GM19395 (cell line): ENCODE measurements at regions not wholly inside any gene's neighbourhood (a gene's known extent, or its start where the extent isn't known, plus 50 kb on each side); places are given as distances from the start of the nearest gene placed in this dataset.
"Not testable (repeated sequence)": the region's sequence is repeated elsewhere in the genome, so short reads cannot be mapped to it uniquely, and the experiment has no call there.

Experiments used
- ATAC-seq: cut with Tn5 transposase; IDR thresholded peaks from one replicate; pipeline ENCODE4 v1.9.1; 2021; ENCODE audit warnings: mild to moderate bottlenecking, moderate library complexity; ENCODE audit not compliant: unreplicated experiment

DNA sequence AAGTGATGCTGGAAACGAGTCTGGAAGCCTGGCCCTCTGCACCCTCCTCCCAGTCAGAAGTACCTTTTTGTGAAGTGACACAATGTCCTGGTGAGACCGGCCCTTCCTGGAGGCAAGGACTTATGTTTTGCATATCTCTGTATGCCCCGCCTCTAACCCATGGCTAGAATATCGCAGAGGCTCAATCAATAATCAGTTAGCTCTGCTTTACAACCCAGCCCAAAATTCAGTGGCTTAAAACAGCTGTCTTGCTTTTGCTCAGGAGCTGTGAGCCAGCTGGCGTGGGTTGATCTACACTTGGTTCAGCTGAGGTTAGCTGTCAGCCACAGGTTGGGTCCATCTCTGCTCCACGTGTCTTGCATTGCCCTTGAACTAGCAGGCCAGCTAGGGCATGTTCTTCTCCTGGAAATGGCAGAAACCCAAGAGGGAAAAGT, 98.8 kb upstream of the METTL14 start:
- no peak for ATAC-seq

DNA sequence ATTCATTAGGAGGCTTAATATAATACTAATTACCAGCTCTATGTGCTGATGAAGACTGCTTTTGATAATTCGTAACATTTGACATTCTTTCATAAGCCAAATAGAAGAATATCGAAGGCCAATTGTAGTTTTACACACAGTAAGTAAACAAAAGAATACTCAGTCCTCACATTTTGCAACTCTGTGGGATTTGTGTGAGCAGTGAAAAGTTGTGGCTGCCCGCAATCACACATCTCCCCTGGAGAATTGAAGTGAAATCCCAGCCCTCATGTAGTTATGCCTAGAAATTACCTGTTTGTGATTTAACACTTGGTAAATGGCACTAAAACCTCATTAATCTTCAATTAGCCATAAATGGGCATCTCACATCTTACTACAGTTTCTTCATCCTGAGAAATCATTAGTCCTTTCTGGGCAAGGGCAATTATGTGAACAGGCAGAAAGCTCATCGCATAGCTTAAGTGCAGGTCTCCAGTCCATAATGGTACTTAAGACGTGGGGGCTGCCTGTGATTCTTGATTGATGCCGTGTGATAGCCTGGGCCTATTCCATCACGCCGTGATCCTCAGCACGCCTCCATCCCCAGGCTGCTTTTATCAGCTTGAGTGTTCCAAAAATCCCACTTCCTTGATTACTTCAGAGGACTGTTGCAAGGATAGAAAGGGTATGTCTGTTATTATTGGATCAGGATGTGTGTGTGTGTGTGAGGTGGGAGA, 97.9 kb upstream of the METTL14 start:
- ATAC-seq = no peak

DNA sequence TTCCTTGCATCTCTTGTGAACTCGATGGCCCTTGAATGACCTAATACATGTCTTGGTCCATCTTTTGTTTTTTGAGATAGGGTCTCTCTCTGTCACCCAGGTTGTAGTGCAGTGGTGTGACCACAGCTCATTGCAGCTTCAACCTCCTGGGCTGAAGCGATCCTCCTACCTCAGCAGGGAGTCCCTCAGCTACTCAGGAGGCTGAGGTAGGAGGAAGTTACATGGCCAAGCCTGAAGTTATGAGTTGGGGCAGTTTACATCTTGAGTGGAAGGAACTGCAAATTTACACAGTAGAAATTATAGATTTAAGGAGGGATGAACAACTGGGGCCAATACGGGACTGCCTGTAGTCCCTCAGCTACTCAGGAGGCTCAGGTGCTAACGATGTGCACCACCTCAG, 97.2 kb upstream of the METTL14 start:
- ATAC-seq = no peak

DNA sequence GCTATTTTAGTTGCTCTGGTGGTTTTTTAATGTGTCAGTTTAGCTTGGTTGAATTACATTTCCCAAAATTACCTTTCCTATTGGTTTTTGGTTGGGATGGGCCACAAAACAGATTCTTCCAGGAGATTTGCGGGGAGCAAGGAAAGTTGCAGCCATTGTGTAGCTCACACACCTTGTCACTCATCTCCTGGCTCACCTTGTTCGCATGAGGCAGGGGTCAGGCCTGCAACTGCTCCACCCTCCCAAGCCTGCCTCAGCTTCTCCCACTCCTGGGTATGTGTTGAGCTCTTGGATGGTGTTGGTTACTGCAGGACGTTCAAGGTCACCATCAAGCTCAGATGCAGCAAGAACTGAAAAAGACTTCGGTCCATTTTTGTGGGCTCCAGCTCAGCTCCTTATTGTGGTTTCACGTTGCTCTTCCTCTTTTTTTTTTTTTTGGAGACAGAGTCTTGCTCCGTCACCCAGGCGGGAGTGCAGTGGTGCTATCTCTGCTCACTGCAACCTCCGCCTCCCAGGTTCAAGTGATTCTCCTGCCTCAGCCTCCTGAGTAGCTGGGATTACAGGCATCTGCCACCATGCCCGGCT, 95.6 kb upstream of the METTL14 start:
- no peak for ATAC-seq

DNA sequence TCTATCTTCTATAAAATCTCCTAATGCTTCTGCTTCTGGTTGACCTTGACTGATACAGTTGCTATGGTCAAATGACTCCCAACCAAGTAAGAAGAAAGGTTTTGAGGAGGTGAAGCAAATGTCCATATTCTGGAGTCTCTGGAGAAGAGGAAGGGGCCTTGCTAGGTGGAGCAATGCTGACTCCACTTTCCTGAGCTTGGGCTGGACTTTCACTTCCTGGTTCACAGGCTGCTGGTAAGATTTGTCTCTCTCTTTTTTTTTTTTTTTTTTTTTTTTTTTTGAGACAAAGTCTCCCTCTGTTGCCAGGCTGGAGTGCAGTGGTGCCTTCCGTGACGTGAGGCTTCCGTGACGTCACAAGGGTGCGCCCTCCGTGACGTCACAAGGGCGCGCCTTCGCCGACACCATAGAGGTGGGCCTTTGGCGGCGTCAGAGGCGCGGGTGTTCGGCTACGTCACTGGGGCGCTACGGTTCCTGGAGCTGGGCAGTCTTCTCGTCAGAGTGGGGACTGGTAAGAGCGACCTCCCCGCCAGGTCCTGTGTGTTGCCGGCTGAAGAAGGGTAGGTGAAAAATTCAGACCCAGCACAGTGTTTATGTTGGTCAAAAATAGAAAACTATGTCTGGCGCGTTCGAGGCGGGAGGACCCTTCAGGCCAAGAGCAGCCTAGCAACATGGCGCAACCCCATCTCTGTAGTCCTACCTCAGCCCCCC, 93.7 kb upstream of the METTL14 start:
- peak; percentile 99 for ATAC-seq

DNA sequence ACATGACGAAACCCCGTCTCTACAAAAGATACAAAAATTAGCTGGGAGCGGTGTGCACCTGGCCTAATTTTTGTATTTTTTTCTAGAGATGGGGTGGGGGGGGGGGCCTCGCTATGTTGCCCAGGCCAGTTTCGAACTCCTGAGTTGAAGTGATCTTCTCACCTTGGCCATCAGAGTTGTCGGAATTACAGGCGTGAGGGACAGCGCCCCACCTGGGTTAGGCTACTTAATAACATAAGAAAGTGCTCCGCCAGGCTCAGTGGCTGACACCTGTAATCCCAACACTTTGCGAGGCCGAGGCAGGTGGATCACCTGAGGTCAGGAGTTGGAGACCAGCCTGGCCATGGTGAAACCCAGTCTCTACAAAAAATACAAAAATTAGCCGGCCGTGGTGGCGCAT, 92.9 kb upstream of the METTL14 start:
- ATAC-seq = not testable (repeated sequence)

DNA sequence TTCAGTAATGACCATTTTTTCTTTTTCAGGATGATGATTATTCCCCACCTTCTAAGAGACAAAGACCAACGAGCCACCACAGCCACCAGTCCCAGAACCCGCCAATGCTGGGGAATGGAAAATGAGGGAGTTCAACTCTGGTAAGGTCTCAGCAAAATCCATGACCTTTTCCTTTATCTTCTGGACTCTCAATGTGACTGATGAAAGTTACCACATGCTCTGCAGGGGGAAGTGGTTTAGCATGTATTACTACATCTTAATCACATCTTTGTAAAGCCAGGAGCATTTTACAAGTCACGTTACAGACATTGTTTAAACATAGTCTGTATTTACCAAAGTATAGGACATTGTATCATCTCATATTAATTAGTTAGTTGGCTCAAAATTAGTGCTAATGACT, 89.3 kb upstream of the METTL14 start:
- ATAC-seq = not testable (repeated sequence)

DNA sequence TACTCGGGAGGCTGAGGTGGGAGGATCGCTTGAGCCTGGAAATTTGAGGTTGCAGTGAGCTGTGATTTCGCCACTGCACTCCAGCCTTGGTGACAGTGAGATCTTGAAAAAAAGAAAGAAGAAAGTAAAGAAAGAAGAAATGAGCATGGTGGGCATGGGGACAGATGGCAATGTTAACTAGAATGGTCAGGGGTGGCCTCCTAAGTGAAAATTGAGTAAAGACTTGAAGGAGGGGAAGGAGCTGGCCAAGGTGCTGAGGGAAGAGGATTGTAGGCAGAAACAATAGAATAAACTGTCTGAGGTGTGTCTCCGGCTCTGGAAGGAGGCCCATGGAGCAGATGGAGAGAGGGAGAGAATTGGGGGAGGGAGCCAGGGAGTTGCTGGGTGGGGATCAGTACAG, 60.1 kb upstream of the METTL14 start:
- ATAC-seq = not testable (repeated sequence)

DNA sequence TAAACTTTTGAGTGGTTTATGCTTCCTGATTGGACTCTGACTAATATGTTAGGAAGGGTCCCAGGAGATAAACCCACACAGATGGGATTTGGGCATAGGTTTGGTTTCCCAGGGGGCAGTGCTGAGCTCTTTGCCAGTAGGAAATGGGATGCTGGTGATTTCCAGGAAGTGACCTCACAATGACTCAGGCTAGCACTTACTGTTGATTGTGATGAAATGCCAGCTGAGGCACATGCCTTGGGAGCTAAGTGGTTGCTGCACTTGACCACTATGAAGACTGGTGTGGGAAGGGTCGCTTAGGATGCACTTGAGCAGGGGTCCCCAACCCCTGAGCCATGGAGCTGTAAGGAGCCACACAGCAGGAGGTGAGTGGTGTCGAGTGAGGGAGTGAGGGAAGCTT, 55.5 kb upstream of the METTL14 start:
- ATAC-seq = not testable (repeated sequence)

DNA sequence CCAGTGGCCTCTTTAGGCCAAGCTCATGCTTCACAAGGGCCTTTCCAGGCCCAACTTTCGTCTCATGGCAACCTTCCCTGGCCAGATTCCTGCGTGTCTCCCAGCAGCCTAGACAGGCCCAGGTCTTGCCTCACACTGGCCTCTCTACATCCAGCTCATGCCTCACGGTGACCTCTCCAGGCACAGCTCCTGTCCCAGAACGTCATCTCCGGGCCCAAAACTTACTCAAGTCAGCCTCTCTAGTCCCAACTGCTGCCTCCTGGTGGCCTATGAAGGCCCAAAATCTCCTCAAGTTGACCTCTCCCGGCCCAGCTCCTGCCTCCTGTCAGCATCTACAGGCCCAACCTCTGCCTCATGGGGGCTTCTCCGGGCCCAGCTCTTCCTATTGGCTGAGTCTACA, 54.3 kb upstream of the METTL14 start:
- not testable (repeated sequence) for ATAC-seq

DNA sequence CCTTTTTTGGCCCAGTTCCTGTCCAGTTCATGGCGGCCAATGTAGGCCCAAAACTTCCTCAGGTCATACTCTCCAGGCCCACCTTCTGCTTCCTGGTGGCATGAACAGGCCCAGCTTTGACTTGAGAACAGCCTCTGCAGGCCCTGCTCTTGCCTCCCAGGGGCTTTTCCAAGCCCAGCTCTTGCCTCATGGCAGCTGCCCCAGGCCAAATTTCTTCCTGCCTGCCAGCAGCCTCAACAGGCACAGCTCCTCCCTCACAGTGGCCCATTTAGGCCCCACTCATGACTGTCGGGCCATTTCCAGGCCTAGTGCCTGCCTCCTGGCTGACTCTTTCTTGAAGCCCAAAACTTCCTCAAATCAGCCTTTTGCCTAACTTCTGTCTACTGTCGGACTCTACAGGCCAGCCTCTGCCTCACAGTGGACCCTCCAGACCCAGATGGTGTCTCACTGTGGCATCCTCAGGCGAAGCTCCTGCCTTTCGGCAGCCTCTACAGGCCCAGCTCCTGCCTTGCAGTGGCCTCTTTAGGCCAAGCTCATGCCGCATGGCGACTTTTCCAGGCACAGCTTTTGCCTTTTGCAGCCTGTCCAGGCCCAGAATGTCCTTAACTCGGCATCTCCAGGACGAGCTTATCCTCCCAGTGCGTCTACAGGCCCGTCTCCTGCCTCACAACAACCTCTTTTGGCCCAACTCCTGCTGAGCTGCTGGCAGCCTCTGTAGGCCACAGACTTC, 53.7 kb upstream of the METTL14 start:
- ATAC-seq = not testable (repeated sequence)

DNA sequence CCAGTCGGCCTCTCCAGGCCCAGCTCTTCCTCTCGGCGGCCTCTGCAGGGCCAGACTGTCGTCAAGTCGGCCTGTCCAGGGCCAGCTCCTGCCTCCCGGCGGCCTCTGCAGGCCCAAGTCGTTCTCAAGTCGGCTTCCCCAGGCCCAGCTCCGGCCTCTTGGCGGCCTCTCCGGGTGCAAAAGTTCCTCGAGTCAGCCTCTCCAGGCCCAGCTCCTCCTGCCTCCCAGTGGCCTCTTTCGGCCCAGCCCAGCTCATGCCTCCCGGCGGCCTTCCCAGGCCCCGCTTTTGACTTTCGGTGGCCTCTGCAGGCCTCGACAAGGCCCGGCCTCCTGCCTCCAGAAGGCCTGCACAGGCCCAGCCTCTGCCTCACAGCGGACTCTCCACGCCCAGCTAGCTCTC, 51.7 kb upstream of the METTL14 start:
- ATAC-seq = not testable (repeated sequence)

DNA sequence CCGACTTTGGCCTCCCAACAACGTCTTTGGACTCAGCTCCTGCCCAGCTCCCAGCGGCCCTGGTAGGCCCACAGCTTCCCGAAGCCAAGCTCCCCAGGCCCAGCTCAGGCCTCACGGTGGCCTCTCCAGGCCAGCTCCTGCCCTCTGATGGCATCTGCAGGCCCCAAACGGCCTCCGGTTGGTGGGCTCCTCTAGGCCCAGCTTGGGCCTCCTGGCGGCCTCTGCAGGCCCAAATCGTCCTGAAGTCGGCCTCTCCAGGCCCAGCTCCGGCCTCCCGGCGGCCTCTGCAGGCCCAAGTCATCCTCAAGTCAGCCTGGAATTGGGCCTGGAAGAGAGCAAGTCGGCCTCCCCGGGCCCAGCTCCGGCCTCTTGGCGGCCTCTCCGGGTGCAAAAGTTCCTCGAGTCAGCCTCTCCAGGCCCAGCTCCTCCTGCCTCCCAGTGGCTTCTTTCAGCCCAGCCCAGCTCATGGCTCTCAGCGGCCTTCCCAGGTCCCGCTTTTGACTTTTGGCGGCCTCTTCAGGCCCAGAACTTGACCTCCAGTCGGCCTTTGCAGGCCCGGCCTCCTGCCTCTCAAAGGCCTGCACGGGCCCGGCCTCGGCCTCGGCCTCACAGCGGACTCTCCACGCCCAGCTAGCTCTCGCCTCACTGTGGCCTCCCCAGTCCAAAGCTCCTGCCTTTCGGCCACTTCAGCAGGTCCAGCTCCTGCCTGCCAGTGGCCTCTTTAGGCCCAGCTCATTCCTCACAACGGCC, 50.9 kb upstream of the METTL14 start:
- not testable (repeated sequence) for ATAC-seq
